ENCODE measurements at regions not wholly inside any gene's neighbourhood (a gene's known extent, or its start where the extent isn't known, plus 50 kb on each side); places are given as distances from the start of the nearest gene placed in this dataset.

- Histone ChIP-seq H3K36me3 (ENCODE audit: control insufficient read depth in 2 of 4, insufficient read depth in 4 of 4, low read length in 3 of 4) (no peaks in the 10 kb centered on the region), H2AK5ac (ENCODE audit: low read depth, low read length) (no peak overlapping the region), H3K14ac (ENCODE audit: insufficient read length) (no peak overlapping the region), H3K56ac (replicated peaks; ENCODE audit: insufficient read length, low read depth, low read length) (no peak overlapping the region), H3K27ac (ENCODE audit: low read depth, low read length) (no peak overlapping the region), H4K5ac (ENCODE audit: insufficient read length, low read depth, low read length) (no peak overlapping the region), H3K79me2 (ENCODE audit: control insufficient read depth in 1 of 2, insufficient read depth in 2 of 2, low read length in 2 of 2) (no peaks in the 10 kb centered on the region), H3K79me1 (ENCODE audit: low read depth, low read length) (no peaks in the 10 kb centered on the region), H2BK20ac (ENCODE audit: low read length) (no peak overlapping the region), H2BK120ac (replicated peaks; ENCODE audit: low read depth, low read length) (no peak overlapping the region), H3K4ac (replicated peaks; ENCODE audit: insufficient read length, low read depth, low read length) (no peak overlapping the region), H3K4me2 (ENCODE audit: insufficient read depth in 1 of 2, low read depth in 2 of 2, low read length in 2 of 2) (no peak overlapping the region), H2AFZ (ENCODE audit: low read length) (no peak overlapping the region), H3K4me3 (ENCODE audit: extremely low read depth in 1 of 4, insufficient read depth in 2 of 4, low read depth in 3 of 4, low read length in 4 of 4) (no peak overlapping the region), H4K20me1 (replicated peaks in 1 of 2; ENCODE audit: control insufficient read depth in 1 of 2, insufficient read depth in 2 of 2, low read length in 2 of 2) (no peaks in the 10 kb centered on the region), H2BK5ac (ENCODE audit: low read depth, low read length) (no peak overlapping the region), H3K9ac (replicated peaks in 1 of 4; ENCODE audit: extremely low read depth in 1 of 4, low read depth in 3 of 4, low read length in 3 of 4) (no peak overlapping the region), H3K9me3 (ENCODE audit: insufficient read depth in 2 of 2, low read depth in 1 of 2, low read length in 1 of 2) (no peaks in the 10 kb centered on the region), H4K8ac (ENCODE audit: extremely low read depth, insufficient read depth, low read length) (no peak overlapping the region), H3K18ac (ENCODE audit: extremely low read depth, low read length) (no peak overlapping the region), H3K27me3 (replicated peaks in 1 of 4; ENCODE audit: control insufficient read depth in 3 of 4, extremely low read depth in 1 of 4, insufficient read depth in 3 of 4, low read length in 3 of 4) (no peaks in the 10 kb centered on the region), H3K23ac (ENCODE audit: insufficient read length) (no peak overlapping the region), H3K23me2 (ENCODE audit: low read depth, low read length) (no peaks in the 10 kb centered on the region), H3K4me1 (replicated peaks in 1 of 4; ENCODE audit: control insufficient read depth in 3 of 4, insufficient read depth in 4 of 4, low read length in 3 of 4) (no peaks in the 10 kb centered on the region; a peak in 1 of 7 replicates), H2BK15ac (ENCODE audit: low read length) (no peak overlapping the region), H2BK12ac (ENCODE audit: low read depth, low read length) (no peak overlapping the region), H4K91ac (replicated peaks; ENCODE audit: insufficient read length, low read length) (no peak overlapping the region)
- FAIRE-seq (no peak), DNase-seq (ENCODE audit: low read depth in 1 of 2, low spot score in 2 of 2) (no peak)
- TF ChIP-seq SIN3A (conservative IDR thresholded peaks at IDR 0.05 in 1 of 2, IDR thresholded peaks at IDR 0.05 in 1 of 2; ENCODE audit: low read depth in 1 of 2, low read length in 2 of 2), result no peak
- no peak for TF ChIP-seq RNF2 (IDR thresholded peaks at IDR 0.05; ENCODE audit: borderline replicate concordance, low read depth, low read length, missing control alignments, poor library complexity, severe bottlenecking)
- TF ChIP-seq SP1 (IDR thresholded peaks at IDR 0.05; ENCODE audit: low read depth, low read length), result no peak
- no peak for TF ChIP-seq CBX5 (IDR thresholded peaks at IDR 0.05; ENCODE audit: low read depth, low read length)
- TF ChIP-seq RAD21 (IDR thresholded peaks at IDR 0.05 in 1 of 2, conservative IDR thresholded peaks at IDR 0.05 in 1 of 2; ENCODE audit: low read depth in 2 of 2, low read length in 2 of 2), result no peak
- TF ChIP-seq CEBPB (IDR thresholded peaks at IDR 0.05; ENCODE audit: low read depth, low read length), result no peak
- no peak for TF ChIP-seq CHD1 (IDR thresholded peaks at IDR 0.05; ENCODE audit: low read depth, low read length)
- TF ChIP-seq FOSL1 (IDR thresholded peaks at IDR 0.05; ENCODE audit: insufficient read depth, low read depth, low read length), result no peak
- no peak for TF ChIP-seq SP4 (IDR thresholded peaks at IDR 0.05; ENCODE audit: low read length)
- no peak for TF ChIP-seq GTF2F1 (IDR thresholded peaks at IDR 0.05; ENCODE audit: borderline replicate concordance, low read depth, low read length)
- TF ChIP-seq BACH1 (IDR thresholded peaks at IDR 0.05; ENCODE audit: low read length), result no peak
- ChIA-PET CTCF (ENCODE audit: partially characterized antibody) (interaction anchor here (0.7 to 1.1 kb wide), 2 partner anchors 18 to 29 kb away, joined by 3 read pairs; no protein-coding TSS in a partner anchor), POLR2A (ENCODE audit: partially characterized antibody) (no interaction called here)
- 75% methylated on average over 2 of the region's 2 CpGs; no CpG with 5 or more reads in 1 of the 2 experiments for WGBS, 2 experiments (ENCODE audit: extremely low coverage in 1 of 2, insufficient coverage in 1 of 2, insufficient read length in 1 of 2, insufficient replicate concordance in 2 of 2, low coverage in 1 of 2, low lambda C conversion rate in 2 of 2, missing lambda C conversion rate in 1 of 2)
Observed at GRCh38 chr3:102570511-102570910, 135.7 kb downstream of the ZPLD1 start.
